HG03135 (cell line): ENCODE measurements at regions not wholly inside any gene's neighbourhood (a gene's known extent, or its start where the extent isn't known, plus 50 kb on each side); places are given as distances from the start of the nearest gene placed in this dataset.
"Not testable (repeated sequence)": the region's sequence is repeated elsewhere in the genome, so short reads cannot be mapped to it uniquely, and the experiment has no call there.

Experiments used
- ATAC-seq: cut with Tn5 transposase; IDR thresholded peaks from one replicate; pipeline ENCODE4 v1.9.1; 2021; ENCODE audit warnings: mild to moderate bottlenecking, moderate library complexity; ENCODE audit not compliant: unreplicated experiment

DNA sequence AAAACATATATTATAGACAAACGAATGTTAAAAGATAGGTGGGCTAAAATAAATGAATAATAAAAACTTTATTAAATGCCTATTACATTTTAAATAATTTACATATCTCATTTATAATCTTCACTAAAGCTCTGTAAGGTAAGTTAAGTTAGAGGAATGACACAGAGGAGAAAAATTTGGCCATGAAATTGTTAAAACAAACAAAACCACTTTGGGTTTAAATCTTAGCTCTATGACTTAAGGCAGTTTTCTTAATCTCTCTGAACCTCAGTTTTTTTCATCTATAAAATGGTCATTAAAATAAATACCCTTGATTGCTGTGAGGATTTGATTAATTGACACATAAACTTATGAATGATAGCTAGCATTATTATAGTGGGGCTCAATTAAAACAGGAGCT lies 404.8 kb upstream of the ATP11B start:
- no peak for ATAC-seq

DNA sequence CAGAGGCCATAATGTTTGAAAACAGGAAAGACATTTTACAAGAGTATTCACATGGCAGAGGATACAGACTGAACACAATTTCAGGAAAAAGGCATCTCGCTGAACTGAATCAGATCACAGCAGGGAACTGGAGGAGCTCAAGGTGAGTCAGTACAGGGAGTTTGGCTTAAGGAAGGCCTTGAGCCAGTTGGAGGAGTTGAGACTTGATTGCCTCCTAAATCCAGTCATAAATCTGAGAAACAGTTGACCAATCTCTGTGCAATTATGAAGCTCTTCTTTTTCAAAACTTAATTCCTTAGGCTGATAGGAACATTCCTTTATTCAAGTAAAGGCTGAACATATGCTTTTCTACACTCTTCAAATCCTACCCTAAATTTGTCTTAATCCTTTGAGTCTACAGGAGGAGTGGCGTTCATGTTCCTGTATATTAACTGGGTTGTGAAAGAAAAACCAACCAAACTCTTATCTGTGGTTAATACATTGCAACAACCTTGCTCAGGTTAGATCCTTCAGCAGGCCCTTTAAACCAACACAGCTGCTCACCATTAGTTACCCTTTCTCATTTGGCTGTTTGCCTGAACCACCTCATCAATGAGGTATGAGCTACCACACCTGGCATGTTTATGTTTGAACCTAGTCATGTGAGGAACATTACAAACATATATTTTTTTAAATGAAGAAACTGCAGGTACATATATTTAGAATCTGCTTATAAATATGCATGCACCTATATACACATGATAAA lies 404.1 kb upstream of the ATP11B start:
- no peak for ATAC-seq

DNA sequence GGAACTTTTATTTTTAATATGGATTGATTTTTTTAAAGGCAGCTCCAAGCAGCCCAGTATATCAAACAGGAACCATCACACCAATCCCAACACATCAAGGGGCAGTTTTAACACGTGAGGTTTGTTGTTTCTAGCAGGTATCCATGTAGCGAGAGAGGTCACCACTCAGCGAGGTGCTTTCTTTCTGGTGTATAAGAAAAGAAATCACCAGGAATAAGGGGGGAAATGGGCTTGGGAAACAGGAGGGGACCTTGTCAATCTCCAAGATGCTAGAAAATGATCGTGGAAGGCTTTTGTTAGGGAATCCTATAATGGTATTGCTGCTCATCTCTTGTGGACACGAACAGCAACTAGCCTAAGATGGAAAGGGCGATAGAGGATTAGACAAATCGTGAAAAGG lies 402.9 kb upstream of the ATP11B start:
- ATAC-seq, result no peak

DNA sequence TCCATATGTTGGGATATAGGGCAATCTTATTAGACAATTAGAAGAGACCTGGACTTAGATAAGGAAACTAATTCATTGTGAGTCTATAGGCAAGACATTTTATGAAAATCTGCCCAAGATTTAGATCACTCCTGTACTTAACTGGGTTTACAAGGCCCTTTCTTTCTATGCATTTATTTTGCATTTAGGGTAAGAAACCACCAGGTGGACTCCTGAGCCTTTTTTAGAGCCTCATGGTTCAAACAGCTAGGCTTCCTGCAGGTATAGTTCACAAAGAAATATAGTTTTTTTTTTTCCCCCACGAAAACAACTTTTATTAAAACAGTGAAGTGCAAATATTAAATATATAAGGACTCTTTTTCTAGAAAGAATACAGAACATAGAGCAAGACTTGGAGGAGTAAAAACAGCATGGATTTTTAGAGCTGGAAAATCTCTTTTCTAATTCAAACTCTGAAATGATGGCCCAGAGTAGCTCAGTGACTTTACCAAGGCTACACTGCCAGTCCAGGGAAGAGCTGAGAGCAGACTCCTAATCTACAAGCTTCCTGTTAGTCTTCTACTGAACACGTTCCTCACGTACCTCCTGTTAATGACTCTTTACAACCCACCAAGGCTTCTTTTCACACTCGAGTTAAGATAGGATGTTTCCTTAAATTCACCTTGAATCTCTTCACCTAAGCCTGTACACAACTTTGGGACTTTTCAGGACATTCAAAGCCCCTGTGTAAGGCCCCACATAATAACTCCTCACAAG lies 400.9 kb upstream of the ATP11B start:
- ATAC-seq, result no peak

DNA sequence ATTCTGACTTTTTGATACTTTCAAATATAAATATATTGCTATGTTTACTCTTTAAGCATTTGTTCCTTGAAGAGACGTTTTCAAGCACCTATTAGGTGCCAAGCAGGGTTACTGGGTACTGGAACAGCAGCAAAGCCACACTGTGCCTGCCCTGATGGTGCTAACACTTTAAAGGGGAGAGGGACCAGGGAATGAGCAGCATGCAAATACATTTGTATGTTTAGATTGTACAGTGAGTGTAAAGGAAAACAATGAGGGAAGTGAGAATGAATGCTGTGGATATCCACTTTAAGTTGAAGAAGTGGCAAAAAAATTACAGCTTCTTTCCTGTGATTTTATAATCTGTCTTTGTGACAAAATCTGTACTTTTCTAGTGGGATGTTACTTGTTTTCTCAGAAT lies 400.2 kb upstream of the ATP11B start:
- ATAC-seq, result no peak

DNA sequence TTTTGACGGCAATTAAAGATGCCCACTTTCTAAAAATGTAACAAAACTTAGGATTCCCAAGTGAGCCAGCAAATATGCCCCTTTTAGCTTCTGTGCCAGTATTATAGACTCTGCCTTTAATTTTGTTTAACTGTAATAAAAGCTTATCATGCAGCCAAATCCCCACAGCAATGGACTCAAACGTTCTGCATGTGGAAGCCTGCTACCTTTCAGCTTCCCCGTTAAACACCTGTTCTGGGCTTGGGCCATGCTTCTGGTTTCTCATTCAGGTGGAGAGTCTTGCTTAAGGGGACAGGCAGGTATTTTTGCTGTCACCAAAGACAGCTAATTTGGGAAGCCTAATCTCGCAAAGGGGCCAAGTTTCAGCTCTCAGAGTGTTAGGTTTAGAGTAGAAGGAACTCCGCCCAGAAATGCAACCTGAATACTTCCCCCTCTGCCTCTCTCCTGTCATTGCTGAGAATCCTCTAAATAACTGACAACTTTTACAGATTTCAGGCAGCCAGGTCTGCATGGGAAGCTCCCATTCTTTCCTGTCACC lies 399.4 kb upstream of the ATP11B start:
- ATAC-seq, result no peak

DNA sequence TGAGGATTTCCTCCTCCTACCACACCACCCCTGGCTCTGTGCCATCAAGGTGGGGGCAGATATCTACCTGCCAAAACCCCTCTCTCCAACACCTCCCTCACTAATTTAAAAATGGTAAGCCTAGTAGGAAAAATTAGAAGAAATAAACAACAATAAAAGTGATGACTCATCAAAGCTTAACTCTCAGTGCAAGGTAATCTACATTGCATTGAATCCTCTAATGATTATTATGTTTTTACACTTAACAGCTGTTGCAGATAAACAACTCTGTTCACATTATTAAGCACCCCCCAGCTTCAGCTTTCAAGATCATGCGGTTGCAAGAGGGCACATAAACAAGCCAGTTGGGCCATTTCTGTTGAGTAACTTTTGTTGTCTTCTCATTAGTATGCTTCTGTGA lies 396.1 kb upstream of the ATP11B start:
- no peak for ATAC-seq

DNA sequence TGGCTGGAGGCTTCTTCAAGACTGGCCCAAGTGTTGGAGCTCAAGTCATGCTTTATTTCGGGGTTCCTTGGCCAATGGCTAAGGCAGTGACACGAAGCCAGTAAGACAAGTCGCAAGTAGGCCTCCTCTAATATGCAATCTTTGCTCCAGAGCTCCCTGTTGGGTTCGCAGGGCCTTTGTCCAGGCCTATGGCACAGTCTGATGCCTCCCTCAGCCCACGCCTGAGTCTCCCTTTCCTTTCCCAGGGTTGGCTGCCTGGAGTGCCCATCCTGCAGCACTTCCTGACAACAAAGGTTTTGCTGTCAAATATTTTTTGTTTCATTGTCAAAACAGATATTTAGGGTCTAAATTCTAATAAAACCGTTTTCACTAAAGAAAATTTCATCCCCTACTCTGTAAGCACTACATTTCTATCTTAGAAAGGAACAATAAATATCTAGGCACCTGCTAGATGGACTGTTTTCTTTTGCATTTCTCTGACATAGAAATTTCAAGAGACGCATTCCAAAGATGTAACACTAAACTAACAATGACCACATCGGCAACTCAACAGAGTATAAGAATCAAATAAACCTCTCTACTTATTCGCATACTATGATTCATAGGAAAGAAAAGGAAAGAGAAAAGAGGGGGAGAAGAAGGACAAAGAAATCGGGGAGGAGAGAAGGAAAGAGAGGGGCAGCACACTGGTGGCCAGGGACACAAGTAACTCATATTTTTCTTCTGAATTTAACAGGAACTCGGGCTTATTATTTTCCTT lies 393.1 kb upstream of the ATP11B start:
- no peak for ATAC-seq

DNA sequence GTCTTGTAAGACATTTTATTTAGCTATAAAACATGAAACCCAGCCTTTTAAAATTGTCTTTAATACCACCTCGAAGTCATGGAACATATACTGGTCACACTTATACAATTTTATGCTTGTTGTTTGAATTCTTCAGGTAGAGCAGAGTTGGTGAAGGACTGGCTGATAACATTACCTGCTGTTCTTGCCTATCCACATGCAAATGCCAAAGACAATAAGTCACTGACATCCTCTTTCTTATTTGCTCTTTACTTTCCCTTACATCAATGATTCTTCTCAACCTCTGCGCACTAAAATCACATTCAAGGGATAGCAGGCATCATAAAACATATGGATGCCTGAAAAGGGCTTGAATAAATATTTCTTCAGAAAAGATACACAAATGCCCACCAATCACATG lies 392.5 kb upstream of the ATP11B start:
- ATAC-seq, result no peak

DNA sequence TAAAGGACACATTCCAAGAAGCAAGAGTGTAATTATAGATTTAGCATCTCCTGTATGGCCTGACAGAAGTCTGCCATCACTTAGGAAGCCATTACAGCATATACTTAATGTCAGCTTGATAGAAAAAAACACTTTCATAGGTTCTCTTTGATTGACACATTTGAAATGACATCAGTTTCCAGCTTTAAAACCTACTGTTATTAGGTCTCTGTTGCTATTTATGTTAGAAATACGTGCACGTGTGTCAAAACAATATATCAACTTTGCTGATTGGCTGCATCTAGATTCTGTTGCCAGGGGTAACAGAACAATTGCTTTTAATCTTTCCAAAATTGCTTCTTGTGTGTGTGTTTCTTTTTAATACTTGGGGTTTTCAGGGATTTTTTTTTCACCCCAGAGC lies 389.3 kb upstream of the ATP11B start:
- no peak for ATAC-seq

DNA sequence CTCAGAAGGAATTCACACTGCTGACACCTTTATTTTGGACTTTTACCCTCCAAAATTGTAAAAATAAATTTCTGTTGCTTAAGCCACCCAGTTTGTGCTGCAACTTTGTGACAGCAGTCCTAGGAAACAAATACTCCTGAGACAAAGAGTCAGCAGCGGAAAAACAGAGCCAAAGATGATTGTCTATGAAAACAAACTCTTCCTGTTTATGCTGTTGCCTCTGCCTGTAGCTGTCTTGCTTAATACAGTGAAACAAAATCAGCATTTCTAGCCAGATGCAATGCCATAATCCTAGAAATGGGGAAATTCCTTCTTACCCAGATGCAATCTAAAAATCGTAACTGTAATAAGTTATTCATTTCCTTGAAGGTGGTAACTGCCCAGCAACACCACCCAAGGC lies 387.5 kb upstream of the ATP11B start:
- ATAC-seq, result no peak

DNA sequence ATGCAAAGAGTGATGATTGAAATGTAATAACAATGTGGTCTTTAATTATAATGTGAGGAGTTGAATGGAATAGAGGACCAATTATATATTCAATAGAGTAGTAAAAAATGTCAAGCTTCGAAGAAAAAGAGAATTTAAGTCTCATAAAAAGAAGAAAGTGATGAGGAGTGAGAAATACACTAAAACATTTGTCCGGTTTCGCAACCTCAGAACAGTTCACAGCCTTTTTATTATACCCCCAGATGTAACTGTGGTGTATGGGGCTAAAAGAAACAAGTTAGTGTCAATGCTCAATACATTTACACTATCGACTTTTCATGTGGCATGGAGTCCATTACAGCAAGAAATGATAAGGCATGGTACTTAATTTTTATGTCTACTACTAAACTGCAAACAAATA lies 386.5 kb upstream of the ATP11B start:
- ATAC-seq, result no peak

DNA sequence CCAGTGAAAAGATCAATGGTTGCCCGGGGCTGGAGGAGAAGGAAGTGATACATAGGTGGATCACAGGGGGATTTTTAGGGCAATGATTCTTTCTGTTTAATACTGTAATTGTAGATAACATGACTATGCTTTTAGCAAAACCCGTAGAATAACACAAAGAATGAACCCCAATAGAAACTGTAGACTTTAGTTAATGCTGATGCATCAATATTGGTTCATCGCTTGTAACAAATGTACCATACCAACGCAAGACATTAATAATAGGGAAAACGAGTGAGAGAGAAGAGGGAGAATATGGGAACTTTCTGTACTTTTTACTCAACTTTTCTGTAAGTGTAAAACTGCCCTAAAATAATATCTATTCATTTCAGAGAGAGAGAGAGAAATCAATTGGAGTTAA lies 383.3 kb upstream of the ATP11B start:
- ATAC-seq, result no peak

DNA sequence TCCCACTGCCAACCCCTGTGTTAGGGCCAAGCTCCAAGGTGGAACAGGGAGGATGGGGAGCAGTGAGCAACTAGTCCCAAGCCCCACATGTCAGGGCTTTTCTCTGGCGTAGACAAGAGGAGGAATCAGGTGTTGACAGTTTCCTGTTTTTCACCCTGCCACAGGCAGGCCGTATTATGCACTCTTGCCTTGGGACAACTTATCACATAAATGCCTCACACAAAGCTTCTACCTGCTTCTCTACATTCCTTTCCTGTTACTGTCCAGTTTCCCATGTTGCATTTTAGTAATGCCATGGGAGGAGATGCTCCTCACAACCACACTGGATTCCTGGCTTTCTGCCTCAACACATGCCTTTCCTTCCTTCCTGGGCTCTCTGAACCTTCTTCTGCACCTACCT lies 381.2 kb upstream of the ATP11B start:
- ATAC-seq, result no peak

DNA sequence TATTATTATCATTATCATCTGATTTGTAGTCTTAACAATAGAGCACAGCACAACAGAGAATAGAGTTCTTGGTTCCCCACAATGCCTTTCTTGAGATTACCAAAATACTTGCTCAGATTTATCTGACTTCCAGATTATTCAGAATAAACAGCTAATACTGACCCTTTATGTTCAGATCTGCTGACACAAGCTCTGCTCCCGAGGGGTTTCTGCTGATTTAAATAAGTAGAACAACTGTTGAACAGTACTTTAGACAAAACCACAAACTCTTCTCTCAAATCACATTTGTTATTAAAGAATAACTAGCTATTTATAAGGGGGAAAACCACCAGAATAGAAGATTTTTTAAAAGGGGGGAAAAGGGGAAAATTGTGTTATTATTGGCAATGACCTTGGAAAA lies 380.2 kb upstream of the ATP11B start:
- no peak for ATAC-seq

DNA sequence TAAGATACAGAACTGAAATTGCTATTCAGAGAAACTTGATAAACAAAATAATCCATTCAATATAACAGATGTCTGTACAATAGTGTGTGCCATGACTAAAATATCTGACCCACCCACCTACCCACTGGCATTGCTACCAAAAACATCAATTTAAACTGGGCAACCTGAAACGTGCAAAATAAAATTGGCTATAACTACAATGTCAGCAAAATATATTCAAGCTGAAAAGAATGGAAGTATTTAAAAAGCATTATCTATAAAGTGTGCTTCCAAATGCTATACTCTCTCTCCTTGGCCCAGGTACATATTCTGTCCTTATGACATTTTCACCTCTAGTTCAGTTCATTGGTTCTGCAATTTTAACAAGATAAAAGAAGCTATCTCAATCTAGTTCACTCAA lies 379.6 kb upstream of the ATP11B start:
- no peak for ATAC-seq

DNA sequence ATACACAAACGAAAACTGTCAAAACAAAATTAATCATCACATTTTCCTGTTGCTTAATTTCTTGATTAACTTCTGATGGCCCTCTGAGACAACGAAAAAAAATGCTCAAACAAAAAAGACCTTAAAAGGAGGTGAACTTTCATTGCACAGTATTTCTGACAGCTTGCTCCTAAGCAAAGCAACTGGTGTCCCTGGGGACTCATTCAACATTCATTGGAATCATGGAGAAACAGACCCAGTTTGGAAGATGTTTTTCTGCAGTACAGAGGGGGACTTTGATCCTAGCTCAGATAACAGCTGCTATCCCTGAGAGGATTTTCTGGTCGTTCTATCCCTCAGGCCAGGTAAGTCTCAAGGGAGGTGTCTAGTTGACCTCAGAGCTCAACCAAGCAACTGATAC lies 378.7 kb upstream of the ATP11B start:
- no peak for ATAC-seq

DNA sequence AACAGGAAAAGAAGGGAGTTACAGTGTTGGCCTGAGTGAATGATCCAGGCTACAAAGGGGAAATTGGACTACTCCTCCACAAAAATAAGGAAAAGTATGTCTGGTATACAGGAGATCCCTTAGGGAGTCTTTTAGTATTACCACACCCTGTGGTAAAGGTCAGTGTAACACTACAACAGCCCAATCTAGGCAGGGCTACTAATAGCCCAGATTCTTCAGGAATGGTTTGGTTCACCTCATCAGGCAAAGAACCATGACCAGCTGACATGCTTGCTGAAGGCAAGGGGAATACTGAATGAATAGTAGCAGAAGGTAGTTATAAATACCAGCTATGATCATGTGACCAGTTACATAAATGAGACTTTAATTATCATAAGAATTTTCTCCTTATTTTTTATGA lies 372.6 kb upstream of the ATP11B start:
- ATAC-seq, result no peak

DNA sequence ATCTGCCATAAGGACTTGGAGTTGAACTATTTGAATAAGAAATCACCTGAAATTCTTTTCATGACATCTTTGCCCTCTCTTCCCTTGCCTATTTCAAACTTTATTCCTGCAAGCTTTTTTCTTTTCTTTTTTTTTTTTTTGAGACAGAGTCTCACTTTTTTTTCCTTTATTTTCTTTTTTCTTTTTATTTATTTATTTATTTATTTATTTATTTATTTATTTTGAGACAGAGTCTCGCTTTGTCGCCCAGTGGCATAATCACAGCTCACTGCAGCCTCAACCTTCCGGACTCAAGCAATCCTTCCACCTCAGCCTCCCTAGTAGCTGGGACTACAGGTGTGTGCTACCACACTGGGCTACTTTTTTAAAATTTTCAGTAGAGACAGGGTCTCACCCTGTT lies 369.3 kb upstream of the ATP11B start:
- ATAC-seq, result no peak

DNA sequence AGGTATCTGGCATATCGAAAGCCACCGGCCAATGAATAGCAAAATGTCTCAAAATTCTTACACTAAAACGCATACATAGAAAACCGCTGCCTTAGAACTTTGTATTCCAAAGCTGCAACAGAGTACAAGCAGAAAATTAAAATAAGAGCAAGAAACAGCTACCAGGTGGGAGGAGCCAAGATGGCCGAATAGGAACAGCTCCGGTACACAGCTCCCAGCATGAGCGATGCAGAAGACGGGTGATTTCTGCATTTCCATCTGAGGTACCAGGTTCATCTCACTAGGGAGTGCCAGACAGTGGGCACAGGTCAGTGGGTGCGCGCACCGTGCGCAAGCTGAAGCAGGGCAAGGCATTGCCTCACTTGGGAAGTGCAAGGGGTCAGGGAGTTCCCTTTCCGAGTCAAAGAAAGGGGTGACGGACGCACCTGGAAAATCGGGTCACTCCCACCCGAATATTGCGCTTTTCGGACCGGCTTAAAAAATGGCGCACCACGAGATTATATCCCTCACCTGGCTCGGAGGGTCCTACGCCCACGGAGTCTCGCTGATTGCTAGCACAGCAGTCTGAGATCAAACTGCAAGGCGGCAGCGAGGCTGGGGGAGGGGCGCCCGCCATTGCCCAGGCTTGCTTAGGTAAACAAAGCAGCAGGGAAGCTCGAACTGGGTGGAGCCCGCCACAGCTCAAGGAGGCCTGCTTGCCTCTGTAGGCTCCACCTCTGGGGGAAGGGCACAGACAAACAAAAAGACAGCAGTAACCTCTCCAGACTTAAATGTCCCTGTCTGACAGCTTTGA lies 367.2 kb upstream of the ATP11B start:
- not testable (repeated sequence) for ATAC-seq

DNA sequence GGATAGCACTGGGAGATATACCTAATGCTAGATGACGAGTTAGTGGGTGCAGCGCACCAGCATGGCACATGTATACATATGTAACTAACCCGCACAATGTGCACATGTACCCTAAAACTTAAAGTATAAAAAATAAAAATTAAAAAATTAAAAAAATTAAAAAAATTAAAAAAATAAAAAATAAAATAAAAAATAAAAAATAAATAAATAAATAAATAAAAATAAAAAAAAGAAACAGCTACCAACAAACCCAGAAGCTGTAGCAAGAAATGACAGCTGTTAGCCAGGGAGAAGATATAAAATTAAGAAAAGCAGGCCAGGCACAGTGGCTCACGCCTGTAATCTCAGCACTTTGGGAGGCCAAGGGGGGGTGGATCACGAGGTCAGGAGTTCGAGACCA lies 361.3 kb upstream of the ATP11B start:
- ATAC-seq, result not testable (repeated sequence)
